H9 (cell line): ENCODE measurements at regions not wholly inside any gene's neighbourhood (a gene's known extent, or its start where the extent isn't known, plus 50 kb on each side); places are given as distances from the start of the nearest gene placed in this dataset.
"Not testable (repeated sequence)": the region's sequence is repeated elsewhere in the genome, so short reads cannot be mapped to it uniquely, and the experiment has no call there.

Source experiments
- DNase-seq: peaks from one replicate; pipeline ENCODE4 v3.0.0-alpha.2; 2017
- H2AFZ ChIP-seq: one replicate; pipeline ENCODE4 v1.6.1; 2013; ENCODE audit warnings: mild to moderate bottlenecking, low read length, control low read depth, moderate library complexity
- H2AK5ac ChIP-seq: 2 replicates; pipeline ENCODE4 v1.6.1; 2013; ENCODE audit warnings: low read length, control low read depth, mixed read lengths; ENCODE audit not compliant: insufficient read length
- H2BK120ac ChIP-seq: one replicate; pipeline ENCODE4 v1.6.1; 2013; ENCODE audit warnings: low read depth, mild to moderate bottlenecking, low read length, control low read depth, inconsistent platforms; ENCODE audit not compliant: poor library complexity, severe bottlenecking
- H2BK12ac ChIP-seq: 2 replicates; pipeline ENCODE4 v1.6.1; 2013; ENCODE audit warnings: low read length, control low read depth, mixed read lengths, low read depth; ENCODE audit not compliant: insufficient read length
- H2BK15ac ChIP-seq: 2 replicates; pipeline ENCODE4 v1.6.1; 2013; ENCODE audit warnings: low read depth, low read length, control low read depth
- H2BK20ac ChIP-seq: one replicate; pipeline ENCODE4 v1.6.1; 2013; ENCODE audit warnings: low read depth, mild to moderate bottlenecking, low read length, control low read depth, inconsistent platforms; ENCODE audit not compliant: poor library complexity, severe bottlenecking
- H2BK5ac ChIP-seq: 2 replicates; pipeline ENCODE4 v1.6.1; 2013; ENCODE audit warnings: low read length, control low read depth, mixed read lengths; ENCODE audit not compliant: insufficient read length
- H3K14ac ChIP-seq: 2 replicates; pipeline ENCODE4 v1.6.1; 2013; ENCODE audit warnings: low read length, control low read depth; ENCODE audit not compliant: insufficient read depth
- H3K18ac ChIP-seq: 2 replicates; pipeline ENCODE4 v1.6.1; 2013; ENCODE audit warnings: low read depth, mild to moderate bottlenecking, mixed read lengths, low read length, control low read depth; ENCODE audit not compliant: insufficient read length
- H3K23ac ChIP-seq: 2 replicates; pipeline ENCODE4 v1.6.1; 2013; ENCODE audit warnings: low read length, control low read depth, mixed read lengths, low read depth; ENCODE audit not compliant: insufficient read length
- H3K23me2 ChIP-seq: 2 replicates; pipeline ENCODE4 v1.6.1; 2013; ENCODE audit warnings: low read depth, mild to moderate bottlenecking, mixed read lengths, low read length, control low read depth; ENCODE audit not compliant: insufficient read length, poor library complexity, severe bottlenecking
- H3K27ac ChIP-seq: 2 replicates; pipeline ENCODE4 v1.5.1; 2013; ENCODE audit warnings: low read length, control low read depth, mixed read lengths, low read depth; ENCODE audit not compliant: insufficient read length
- H3K27me3 ChIP-seq: 2 replicates; pipeline ENCODE4 v1.6.1; 2013; ENCODE audit warnings: low read length, control low read depth, inconsistent platforms; ENCODE audit not compliant: insufficient read depth
- H3K4ac ChIP-seq: 2 replicates; pipeline ENCODE4 v1.6.1; 2013; ENCODE audit warnings: low read depth, mild to moderate bottlenecking, control low read depth, inconsistent platforms, low read length, moderate library complexity
- H3K4me1 ChIP-seq: 2 replicates; pipeline ENCODE4 v1.6.1; 2013; ENCODE audit warnings: low read length, control low read depth, inconsistent platforms; ENCODE audit not compliant: insufficient read depth
- H3K4me2 ChIP-seq: 2 replicates; pipeline ENCODE4 v1.6.1; 2013; ENCODE audit warnings: low read length, control low read depth, mixed read lengths; ENCODE audit not compliant: insufficient read length, insufficient read depth
- H3K56ac ChIP-seq: 2 replicates; pipeline ENCODE4 v1.6.1; 2013; ENCODE audit warnings: low read depth, mild to moderate bottlenecking, mixed read lengths, low read length, control low read depth; ENCODE audit not compliant: insufficient read length
- H3K79me1 ChIP-seq: 2 replicates; pipeline ENCODE4 v1.6.1; 2013; ENCODE audit warnings: low read depth, mild to moderate bottlenecking, moderate library complexity, low read length, control low read depth, inconsistent platforms; ENCODE audit not compliant: insufficient read depth, poor library complexity, severe bottlenecking
- H3K79me2 ChIP-seq: 2 replicates; pipeline ENCODE4 v1.6.1; 2013; ENCODE audit warnings: low read length, control low read depth, inconsistent platforms; ENCODE audit not compliant: insufficient read depth
- H3K9ac ChIP-seq: 2 replicates; pipeline ENCODE4 v1.6.1; 2013; ENCODE audit warnings: low read length, control low read depth, mixed read lengths; ENCODE audit not compliant: insufficient read length; ENCODE audit errors: extremely low read depth
- H3K9me3 ChIP-seq: one replicate; pipeline ENCODE4 v1.6.1; 2013; ENCODE audit warnings: low read depth, low read length, inconsistent platforms; ENCODE audit not compliant: control insufficient read depth
- H3T11ph ChIP-seq: one replicate; pipeline ENCODE4 v1.6.1; 2013; ENCODE audit warnings: mild to moderate bottlenecking, low read length, control low read depth, inconsistent platforms
- H4K20me1 ChIP-seq: one replicate; pipeline ENCODE4 v1.6.1; 2013; ENCODE audit not compliant: control insufficient read depth, insufficient read length, insufficient read depth
- H4K5ac ChIP-seq: 2 replicates; pipeline ENCODE4 v1.6.1; 2013; ENCODE audit warnings: low read depth, mild to moderate bottlenecking, mixed read lengths, low read length, control low read depth; ENCODE audit not compliant: insufficient read length
- H4K8ac ChIP-seq: replicated peaks from 2 replicates; pipeline ENCODE4 v1.6.1; 2013; ENCODE audit warnings: low read length, control low read depth, mixed read lengths, low read depth; ENCODE audit not compliant: insufficient read length
- H4K91ac ChIP-seq: 2 replicates; pipeline ENCODE4 v1.6.1; 2013; ENCODE audit warnings: low read depth, mild to moderate bottlenecking, moderate library complexity, mixed read lengths, low read length, control low read depth; ENCODE audit not compliant: insufficient read length
- H3K27ac Mint-ChIP-seq, 3 experiments: 2 replicates in 2 of 3; 3 replicates in 1 of 3; pipeline ENCODE4 v1.8.0; 2020 to 2021; ENCODE audit warnings: mixed read lengths in 3 of 3, mild to moderate bottlenecking in 1 of 3, moderate library complexity in 1 of 3
- H3K27me3 Mint-ChIP-seq: 2 replicates; pipeline ENCODE4 v1.8.0; 2021; ENCODE audit warnings: low read depth, mild to moderate bottlenecking, moderate library complexity, mixed read lengths
- H3K36me3 Mint-ChIP-seq, 3 experiments: 2 replicates in 2 of 3; 3 replicates in 1 of 3; pipeline ENCODE4 v1.8.0; 2020 to 2021; ENCODE audit warnings: low read depth in 3 of 3, mixed read lengths in 3 of 3; ENCODE audit not compliant: insufficient read depth in 1 of 3
- H3K4me1 Mint-ChIP-seq, 2 experiments: 2 replicates each; pipeline ENCODE4 v1.8.0; 2020; ENCODE audit warnings: mixed read lengths in 2 of 2
- H3K4me3 Mint-ChIP-seq, 2 experiments: 2 replicates in 1 of 2; 3 replicates in 1 of 2; pipeline ENCODE4 v1.8.0; 2020 to 2021; ENCODE audit warnings: mild to moderate bottlenecking in 2 of 2, mixed read lengths in 2 of 2, moderate library complexity in 1 of 2
- H3K9me3 Mint-ChIP-seq, 2 experiments: 2 replicates in 1 of 2; 3 replicates in 1 of 2; pipeline ENCODE4 v1.8.0; 2020; ENCODE audit warnings: mild to moderate bottlenecking in 2 of 2, mixed read lengths in 2 of 2, moderate library complexity in 1 of 2
- WGBS: extraction: QIAGEN DNeasy Blood & Tissue Kit; methylation state at CpG from one replicate; pipeline ENCODE4 v1.1.7; 2013; ENCODE audit warnings: missing lambda C conversion rate, low lambda C conversion rate, mixed read lengths; ENCODE audit not compliant: insufficient read length; ENCODE audit errors: extremely low coverage; 5-methylcytosine and 5-hydroxymethylcytosine counted together

DNA sequence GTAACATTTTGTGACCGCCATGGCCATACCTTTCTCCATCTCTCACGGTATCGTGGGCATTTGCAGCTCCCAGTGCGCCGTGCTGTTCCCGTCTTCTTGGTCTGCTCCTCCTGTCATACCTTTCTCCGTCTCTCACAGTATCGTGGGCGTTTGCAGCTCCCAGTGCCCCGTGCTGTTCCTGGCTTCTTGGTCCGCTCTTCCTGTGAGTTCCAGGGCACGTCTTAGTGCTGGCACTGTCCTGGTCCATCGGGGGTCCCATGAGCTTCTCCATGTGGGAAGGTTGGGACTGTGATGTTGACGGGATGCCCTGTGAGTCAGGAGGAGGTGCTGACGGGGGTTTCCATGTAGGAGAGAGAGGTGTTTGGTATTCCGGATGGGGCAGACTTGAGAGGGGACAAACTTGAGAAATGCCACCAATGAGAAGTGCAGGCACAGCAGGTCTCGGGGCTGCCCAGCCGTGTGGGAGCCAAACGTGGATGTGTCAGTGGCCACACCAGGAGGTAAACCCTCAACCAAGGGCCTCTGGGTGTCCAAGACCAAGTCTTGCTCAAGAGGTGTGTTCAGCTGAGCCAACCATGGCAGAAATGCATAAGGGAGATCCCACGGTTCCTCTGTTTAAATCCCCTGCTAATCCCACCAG lies 84.7 kb upstream of the TNK2 start:
- H3K23ac ChIP-seq, H3K9ac ChIP-seq, H3K4me1 ChIP-seq, H3K4me2 ChIP-seq, H3K18ac ChIP-seq, H3K9me3 ChIP-seq, H4K8ac ChIP-seq, H3T11ph ChIP-seq, H2BK20ac ChIP-seq, H3K79me2 ChIP-seq, H3K4ac ChIP-seq, H4K5ac ChIP-seq, H3K27me3 ChIP-seq, H2BK15ac ChIP-seq, H3K4me3 Mint-ChIP-seq, H4K91ac ChIP-seq, H3K4me1 Mint-ChIP-seq, H2AK5ac ChIP-seq, H2BK5ac ChIP-seq, H3K27ac Mint-ChIP-seq, H3K9me3 Mint-ChIP-seq, H3K14ac ChIP-seq, H3K36me3 Mint-ChIP-seq, H2AFZ ChIP-seq, H3K27ac ChIP-seq, DNase-seq, H3K23me2 ChIP-seq, H2BK120ac ChIP-seq, H2BK12ac ChIP-seq, H3K79me1 ChIP-seq, H3K56ac ChIP-seq, H4K20me1 ChIP-seq: not testable (repeated sequence)
- no CpG with 5 or more reads among the region's 20 CpGs for WGBS
- peaks cover 30% of the 10 kb centered on the region for H3K27me3 Mint-ChIP-seq

DNA sequence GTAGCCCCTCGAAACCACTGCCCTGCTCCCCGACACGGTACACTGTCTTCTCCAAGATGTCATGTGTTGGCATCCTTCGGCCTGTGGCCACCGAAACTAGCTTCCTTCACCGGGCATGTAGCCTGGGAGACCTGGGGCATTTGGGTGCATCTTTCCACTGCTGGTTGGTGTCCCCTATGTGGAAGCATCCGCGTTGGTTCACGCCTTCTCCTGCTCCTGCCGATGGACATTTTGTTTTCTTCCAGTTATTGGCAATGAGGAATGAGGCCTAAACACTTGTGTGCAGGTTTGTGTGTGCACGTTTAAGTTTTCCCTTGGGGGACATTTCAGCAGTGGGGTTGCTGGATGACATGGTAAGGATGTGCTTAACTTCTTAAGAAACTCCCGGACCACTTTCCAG lies 83.6 kb upstream of the TNK2 start:
- not testable (repeated sequence) for H3K23me2 ChIP-seq, H3K79me1 ChIP-seq, H2AFZ ChIP-seq, H3K9ac ChIP-seq, H3K14ac ChIP-seq, H2AK5ac ChIP-seq, H3T11ph ChIP-seq, H3K27ac Mint-ChIP-seq, H3K56ac ChIP-seq, H4K20me1 ChIP-seq, H3K27me3 ChIP-seq, H2BK120ac ChIP-seq, H4K8ac ChIP-seq, H3K4me1 Mint-ChIP-seq, H4K91ac ChIP-seq, H3K4me1 ChIP-seq, H3K9me3 Mint-ChIP-seq, H2BK20ac ChIP-seq, H3K4ac ChIP-seq, H3K23ac ChIP-seq, DNase-seq, H2BK5ac ChIP-seq, H3K27ac ChIP-seq, H3K79me2 ChIP-seq, H3K36me3 Mint-ChIP-seq, H2BK12ac ChIP-seq, H3K9me3 ChIP-seq, H2BK15ac ChIP-seq, H4K5ac ChIP-seq, H3K18ac ChIP-seq, H3K4me2 ChIP-seq
- Mint-ChIP-seq H3K27me3 (peaks cover 24% of the 10 kb centered on the region), H3K4me3 (peak overlapping the region in 1 of 2 experiments; percentile 29; a peak in 2 of 5 replicates)
- no CpG with 5 or more reads among the region's 12 CpGs for WGBS
